Adrenal gland (tissue), 5 donors: ENCODE measurements at regions not wholly inside any gene's neighbourhood (a gene's known extent, or its start where the extent isn't known, plus 50 kb on each side); places are given as distances from the start of the nearest gene placed in this dataset.

Experiments
- CTCF ChIP-seq, 6 experiments: fragments of 450-650 bp in 4 of 6; fragments of 200-600 bp in 2 of 6; sonication (generic) in 1 of 6; IDR thresholded peaks; 1 replicate in 5 of 6; 2 replicates in 1 of 6; pipeline versions ENCODE4 v1.5.1 to v1.8.0; 2016 to 2021; ENCODE audit warnings: antibody characterized with exemption in 6 of 6, mild to moderate bottlenecking in 2 of 6, moderate library complexity in 1 of 6
- POLR2A ChIP-seq, 2 donors: fragments of 450-650 bp; IDR thresholded peaks; one replicate each; pipeline ENCODE4 v1.6.1; 2017; ENCODE audit warnings: antibody characterized with exemption in 2 of 2, mild to moderate bottlenecking in 2 of 2, moderate library complexity in 1 of 2
- donor health status: DM: no; HTN: no; CAD: no.

- TF ChIP-seq CTCF (IDR thresholded peaks at IDR 0.05) (no peak), POLR2A (IDR thresholded peaks at IDR 0.05) (no peak)
These were observed 196.0 kb upstream of the TOPAZ1 start for GRCh38 chr3:44045476-44046275.
